ENCODE measurements at regions not wholly inside any gene's neighbourhood (a gene's known extent, or its start where the extent isn't known, plus 50 kb on each side); places are given as distances from the start of the nearest gene placed in this dataset.
"Not testable (repeated sequence)": the region's sequence is repeated elsewhere in the genome, so short reads cannot be mapped to it uniquely, and the experiment has no call there.

DNA sequence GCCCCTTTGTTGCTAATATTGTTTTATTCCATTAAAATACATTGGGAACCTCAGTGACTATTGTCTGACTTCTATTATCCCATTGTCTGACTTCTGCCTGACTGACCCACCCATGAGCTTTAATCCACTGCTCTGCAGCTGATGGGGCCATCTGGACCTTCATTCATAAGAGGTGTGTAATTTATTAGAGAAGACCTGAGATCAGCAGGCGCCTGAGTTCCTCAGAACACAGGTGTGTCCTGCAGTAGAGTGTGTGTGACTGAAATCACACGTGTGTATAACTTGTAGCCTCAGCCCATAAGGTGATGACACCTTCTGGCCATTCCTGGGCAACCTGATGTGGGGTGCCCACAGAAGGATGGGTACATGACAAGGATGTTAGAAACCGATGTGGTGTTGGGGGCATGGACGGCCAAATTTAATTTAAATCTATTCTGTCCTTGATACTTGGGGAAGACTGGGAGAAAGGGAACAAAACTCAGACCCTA lies 821.0 kb downstream of the TMEM121 start:
- no peak for DNase-seq

DNA sequence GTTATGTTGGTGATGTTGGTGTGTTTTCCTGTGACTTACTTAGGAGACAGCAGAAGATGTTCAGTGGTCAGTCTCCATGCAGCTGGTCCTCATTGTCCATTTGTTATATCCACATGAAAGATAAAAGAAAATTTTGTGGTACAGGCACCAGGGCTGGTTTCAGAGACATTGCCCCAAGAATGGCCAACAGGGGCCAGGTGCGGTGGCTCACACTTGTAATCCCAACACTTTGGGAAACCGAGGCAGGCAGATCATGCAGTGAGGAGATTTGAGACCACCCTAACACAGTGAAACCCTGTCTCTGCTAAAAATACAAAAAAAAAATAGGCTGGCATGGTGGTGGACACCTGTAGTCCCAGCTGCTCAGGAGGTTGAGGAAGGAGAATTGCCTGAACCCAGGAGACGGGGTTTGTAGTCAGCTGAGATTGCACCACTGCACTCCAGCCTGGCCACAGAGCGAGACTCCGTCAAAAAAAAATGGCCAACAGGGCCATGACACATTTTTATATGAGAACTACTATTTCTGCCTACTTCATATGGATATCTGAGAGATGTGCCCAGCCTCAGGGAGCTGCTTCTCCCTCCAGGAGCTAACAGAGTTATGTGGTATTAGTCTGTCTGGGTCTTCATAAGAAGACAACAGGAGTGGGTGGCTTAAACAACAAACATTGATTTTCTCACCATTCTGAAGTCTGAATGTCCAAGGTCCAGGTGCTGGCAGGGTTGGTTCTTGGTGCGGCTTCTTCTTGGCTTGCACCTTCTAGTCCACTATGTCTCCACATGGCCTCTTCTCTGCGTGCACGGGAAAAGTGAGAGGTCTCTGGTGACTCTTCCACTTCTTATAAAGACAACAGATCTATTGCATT lies 821.7 kb downstream of the TMEM121 start:
- no peak for DNase-seq

GRCh38 chr14:106348873-106349540 lies 822.6 kb downstream of the TMEM121 start:
- not testable (repeated sequence) for DNase-seq

- DNase-seq = not testable (repeated sequence)
Measured at GRCh38 chr14:106349678-106350457, 823.5 kb downstream of the TMEM121 start.

DNA sequence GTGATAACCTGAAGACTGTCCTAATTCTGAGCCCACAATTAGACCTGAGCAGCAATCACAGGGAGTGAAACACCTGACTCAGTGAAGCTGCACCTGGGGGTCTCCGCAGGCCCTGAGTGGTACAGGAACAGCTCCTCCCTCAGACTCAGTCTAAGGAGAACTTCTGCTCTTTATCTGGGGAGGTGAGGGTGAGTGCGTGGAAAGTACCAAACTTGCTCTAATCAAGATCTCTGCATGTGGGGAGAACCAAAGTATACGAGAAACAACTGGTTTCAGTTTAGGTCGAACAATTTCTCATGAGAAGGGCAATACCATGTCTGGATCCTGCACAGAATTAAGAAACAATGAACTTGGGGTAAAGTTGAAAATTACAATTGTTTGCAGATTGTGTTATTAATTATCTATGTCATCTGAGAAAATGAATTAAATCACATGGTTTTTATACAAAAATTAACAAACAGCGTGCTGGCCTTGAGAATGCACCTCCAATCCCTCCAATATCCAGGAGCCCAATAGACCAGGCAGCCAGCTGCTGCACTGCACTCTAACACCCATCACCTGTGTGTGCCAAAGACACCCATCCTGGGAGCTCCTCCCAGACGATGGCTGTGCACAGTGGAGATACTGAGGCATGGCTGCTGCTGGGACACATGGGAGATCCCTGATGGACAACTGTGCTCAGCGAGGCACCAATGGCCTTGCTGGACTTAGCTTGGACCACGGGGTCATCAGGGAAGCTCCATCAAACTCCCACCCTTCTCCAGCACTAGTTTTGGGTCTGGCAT lies 828.8 kb downstream of the TMEM121 start:
- not testable (repeated sequence) for DNase-seq

DNA sequence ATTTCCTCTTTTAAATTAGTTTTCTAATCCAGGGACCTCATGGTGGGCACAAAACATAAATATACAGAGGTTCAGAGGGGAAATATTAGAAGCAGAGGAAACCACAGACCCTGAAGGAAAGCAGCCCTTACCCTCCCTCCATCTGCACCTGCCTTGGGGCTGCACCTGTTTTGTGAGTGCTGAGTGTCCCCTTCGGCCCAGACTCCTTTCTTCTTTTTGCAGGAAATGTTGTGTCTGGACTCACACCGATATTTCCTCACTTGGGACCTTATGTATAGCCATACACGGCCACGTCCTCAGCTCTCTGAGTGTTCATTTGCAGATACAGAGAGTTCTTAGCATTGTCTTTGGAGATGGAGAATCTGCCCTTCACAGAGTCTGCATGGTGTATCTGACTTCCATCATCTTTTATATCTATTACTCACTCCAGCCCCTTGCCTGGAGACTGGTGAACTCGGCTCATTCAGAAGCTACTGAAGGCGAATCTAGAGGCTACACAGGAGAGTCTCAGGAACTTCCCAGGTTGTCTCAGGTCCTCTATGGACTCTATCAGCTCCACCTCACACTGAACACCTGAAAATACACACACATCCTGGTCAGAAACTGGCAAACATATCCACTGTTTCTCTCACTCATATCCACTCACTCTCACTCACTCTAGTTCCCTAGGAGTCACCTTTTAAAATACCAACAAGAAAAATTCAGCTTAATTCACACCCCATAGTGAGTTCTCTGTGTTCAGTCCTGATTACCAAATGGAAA lies 829.7 kb downstream of the TMEM121 start:
- not testable (repeated sequence) for DNase-seq

GRCh38 chr14:106356643-106356930 lies 830.2 kb downstream of the TMEM121 start:
- DNase-seq = not testable (repeated sequence)

GRCh38 chr14:106359157-106359887 lies 832.9 kb downstream of the TMEM121 start:
- DNase-seq = not testable (repeated sequence)

GRCh38 chr14:106365371-106365770 lies 839.0 kb downstream of the TMEM121 start:
- DNase-seq = not testable (repeated sequence)

- DNase-seq = not testable (repeated sequence)
Measured at GRCh38 chr14:106365894-106366293, 839.5 kb downstream of the TMEM121 start.

DNA sequence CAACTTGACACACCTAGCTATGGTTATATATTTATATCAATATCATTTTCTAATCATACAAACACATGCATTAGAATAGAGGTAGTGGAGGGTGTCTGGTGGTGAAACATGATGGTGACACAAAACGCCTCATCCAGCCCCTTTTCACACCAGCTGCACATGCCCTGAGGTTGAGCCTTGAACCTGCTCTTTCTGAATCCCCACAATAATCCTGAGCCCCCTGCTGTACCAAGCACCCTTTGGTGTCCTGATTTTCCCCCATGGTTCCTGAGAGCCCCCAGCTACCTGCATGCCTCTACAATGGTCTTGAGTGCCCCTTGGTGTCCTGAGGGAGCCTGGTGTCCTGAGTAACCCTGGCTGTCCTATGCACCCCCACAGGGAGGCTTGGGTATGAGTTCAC lies 840.6 kb downstream of the TMEM121 start:
- DNase-seq = not testable (repeated sequence)

GRCh38 chr14:106369456-106369855 lies 843.1 kb downstream of the TMEM121 start:
- DNase-seq = not testable (repeated sequence)

DNA sequence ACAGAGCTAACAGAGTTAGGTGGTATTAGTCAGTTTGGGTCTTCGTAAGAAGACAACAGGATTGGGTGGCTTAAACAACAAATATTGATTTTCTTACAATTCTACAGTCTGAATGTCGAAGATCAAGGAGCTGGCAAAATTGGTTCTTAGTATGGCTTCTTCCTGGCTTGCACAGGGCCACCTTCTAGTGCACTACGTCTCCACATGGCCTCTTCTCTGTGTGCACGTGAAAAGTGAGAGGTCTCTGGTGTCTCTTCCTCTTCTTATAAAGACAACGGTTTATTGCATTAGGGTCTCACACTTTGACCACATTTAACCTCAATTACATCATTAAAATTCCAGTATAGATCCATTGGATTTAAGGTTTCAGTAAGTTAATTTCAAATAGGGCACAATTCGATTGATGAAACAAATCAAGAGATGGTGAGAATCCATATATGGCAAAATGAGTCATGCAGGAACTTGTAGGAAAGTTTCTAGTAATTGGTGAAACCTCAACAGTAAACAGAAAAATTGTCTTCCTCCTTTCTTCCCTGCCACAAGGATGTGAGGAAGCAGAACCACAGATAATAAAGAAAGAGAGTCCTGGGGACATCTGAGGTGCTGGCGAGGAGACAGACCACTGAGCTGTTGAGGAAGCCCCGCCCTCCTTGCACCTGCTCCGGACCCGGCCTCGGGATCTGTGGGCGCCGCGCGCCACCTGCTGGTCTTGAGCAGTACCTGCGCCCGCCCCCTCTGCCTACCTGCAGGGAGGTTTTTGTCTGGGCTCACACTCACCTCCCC lies 846.7 kb downstream of the TMEM121 start:
- DNase-seq = no peak

DNA sequence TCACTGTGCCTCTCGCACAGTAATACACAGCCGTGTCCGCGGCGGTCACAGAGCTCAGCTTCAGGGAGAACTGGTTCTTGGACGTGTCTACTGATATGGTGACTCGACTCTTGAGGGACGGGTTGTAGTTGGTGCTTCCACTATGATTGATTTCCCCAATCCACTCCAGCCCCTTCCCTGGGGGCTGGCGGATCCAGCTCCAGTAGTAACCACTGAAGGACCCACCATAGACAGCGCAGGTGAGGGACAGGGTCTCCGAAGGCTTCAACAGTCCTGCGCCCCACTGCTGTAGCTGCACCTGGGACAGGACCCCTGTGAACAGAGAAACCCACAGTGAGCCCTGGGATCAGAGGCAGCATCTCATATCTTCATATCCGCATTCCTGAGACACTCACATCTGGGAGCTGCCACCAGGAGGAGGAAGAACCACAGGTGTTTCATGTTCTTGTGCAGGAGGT lies 847.3 kb downstream of the TMEM121 start:
- not testable (repeated sequence) for DNase-seq

- no peak for DNase-seq
Measured at GRCh38 chr14:106377432-106377831, 851.0 kb downstream of the TMEM121 start.

DNA sequence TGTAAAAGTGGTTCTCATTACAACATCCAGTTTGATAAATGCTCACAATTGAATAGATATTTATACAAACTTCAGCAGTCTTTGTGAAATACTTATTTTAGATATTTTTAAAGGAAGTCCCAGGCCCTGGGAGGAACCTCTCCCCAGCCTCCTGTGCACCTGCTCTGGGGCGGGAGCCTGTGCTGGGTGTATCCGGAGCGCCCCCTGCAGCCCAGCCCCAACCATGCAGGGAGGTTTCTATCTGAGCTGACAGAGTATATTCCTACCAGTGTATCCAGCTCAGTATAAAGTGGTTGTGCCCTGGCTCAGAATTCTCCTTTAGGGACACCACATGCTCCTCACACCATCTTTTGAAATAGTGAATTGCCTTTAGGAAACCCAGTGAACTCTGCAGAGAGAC lies 851.8 kb downstream of the TMEM121 start:
- no peak for DNase-seq

DNA sequence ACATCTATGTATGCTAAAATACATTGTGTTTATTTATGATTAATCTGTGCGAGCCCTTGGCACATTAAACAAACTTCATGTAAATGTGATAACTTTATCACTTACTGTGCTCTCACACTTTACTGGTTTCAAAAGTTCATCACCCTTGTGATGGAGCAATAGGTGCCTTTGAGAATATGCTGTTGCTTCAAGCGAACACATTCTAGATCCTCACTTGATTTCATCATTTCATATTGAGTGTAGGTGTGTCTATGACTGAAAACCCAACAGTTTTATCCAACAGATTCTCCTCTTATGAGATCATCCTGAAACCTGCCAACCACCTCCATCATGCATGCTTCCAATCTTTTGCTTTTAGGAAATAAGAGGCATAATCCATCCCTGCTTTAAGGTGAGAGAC lies 854.4 kb downstream of the TMEM121 start:
- no peak for DNase-seq

GRCh38 chr14:106389186-106389585 lies 862.8 kb downstream of the TMEM121 start:
- DNase-seq = not testable (repeated sequence)

DNA sequence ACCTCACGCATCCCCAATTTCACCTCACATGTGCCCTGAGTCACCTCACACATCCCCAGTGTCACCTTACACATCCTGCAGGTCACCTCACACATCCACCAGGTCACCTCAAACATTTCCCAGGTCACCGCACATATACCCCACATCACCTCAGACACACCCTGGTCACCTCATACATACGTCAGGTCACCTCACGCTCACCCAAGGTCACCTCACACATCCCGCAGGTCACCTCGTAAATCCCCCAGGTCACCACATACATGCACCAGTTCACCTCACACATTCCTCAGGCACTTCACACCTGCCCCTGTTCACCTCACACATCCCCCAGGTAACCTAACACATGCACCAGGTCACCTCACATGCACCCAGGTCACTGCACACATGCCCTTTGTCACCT lies 864.0 kb downstream of the TMEM121 start:
- no peak for DNase-seq

- DNase-seq = no peak
Measured at GRCh38 chr14:106390947-106391346, 864.6 kb downstream of the TMEM121 start.
